Choroid plexus epithelial cell (primary cell): ENCODE measurements at regions not wholly inside any gene's neighbourhood (a gene's known extent, or its start where the extent isn't known, plus 50 kb on each side); places are given as distances from the start of the nearest gene placed in this dataset.

Experiments used
- DNase-seq: peaks from one replicate; pipeline ENCODE4 v3.0.0-alpha.2; 2010; ENCODE audit warnings: low read depth
- H3K4me3 ChIP-seq: 2 replicates; pipeline ENCODE4 v1.5.1; 2011; ENCODE audit warnings: low read depth, mild to moderate bottlenecking, control low read depth, low read length, moderate library complexity
- TF ChIP-seq, protein P1 (sequence below): conservative IDR thresholded peaks from 2 replicates; pipeline ENCODE4 v1.5.1; 2011; ENCODE audit warnings: low read depth, mild to moderate bottlenecking, control low read depth, inconsistent platforms, low read length, moderate library complexity

DNA sequence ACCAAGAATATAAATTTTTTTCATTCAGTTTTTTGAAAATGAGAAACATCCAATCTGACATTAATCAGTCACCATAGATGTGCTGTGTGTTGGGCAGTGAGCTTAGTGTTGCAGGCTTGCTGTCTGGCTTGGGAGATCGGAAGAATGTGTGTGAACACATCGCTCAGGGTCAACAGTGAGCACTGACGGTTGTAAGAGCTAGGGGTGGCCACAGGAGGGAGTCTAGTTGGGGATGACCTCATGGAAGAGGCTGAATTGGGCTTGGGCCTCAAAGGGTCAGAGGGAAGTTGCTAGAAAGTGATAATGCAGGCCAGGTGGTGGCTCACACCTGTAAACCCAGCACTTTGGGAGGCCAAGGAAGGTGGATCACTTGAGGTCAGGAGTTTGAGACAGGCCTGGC is 375.4 kb downstream of the DDX10 start:
- DNase-seq = no peak
- TF ChIP-seq, protein P1, sequence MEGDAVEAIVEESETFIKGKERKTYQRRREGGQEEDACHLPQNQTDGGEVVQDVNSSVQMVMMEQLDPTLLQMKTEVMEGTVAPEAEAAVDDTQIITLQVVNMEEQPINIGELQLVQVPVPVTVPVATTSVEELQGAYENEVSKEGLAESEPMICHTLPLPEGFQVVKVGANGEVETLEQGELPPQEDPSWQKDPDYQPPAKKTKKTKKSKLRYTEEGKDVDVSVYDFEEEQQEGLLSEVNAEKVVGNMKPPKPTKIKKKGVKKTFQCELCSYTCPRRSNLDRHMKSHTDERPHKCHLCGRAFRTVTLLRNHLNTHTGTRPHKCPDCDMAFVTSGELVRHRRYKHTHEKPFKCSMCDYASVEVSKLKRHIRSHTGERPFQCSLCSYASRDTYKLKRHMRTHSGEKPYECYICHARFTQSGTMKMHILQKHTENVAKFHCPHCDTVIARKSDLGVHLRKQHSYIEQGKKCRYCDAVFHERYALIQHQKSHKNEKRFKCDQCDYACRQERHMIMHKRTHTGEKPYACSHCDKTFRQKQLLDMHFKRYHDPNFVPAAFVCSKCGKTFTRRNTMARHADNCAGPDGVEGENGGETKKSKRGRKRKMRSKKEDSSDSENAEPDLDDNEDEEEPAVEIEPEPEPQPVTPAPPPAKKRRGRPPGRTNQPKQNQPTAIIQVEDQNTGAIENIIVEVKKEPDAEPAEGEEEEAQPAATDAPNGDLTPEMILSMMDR = peak; percentile 43

DNA sequence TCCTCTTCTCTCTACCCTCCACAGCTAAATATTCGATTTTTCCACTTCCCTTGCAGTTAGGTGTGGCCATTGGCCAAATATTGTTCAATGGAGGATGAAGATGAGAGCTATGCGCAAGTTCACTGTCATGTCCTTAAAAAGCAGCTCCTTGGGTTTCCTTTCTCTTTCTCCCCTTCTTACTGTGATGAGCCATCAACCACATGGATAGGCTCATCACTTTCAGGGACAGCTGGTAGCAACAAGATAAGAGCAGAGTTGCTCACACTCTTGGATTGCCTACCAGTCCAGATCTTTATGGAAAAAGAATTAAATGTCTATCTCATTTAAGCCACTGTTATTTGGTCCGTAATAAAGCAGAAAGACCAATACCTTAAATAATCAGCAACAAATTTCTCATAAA is 377.0 kb downstream of the DDX10 start:
- no peak overlapping the region for H3K4me3 ChIP-seq
- no peak for DNase-seq
- TF ChIP-seq, protein P1 = no peak

More for the DNA sequence above, 375.4 kb downstream of the DDX10 start:
- no peak overlapping the region for H3K4me3 ChIP-seq

DNA sequence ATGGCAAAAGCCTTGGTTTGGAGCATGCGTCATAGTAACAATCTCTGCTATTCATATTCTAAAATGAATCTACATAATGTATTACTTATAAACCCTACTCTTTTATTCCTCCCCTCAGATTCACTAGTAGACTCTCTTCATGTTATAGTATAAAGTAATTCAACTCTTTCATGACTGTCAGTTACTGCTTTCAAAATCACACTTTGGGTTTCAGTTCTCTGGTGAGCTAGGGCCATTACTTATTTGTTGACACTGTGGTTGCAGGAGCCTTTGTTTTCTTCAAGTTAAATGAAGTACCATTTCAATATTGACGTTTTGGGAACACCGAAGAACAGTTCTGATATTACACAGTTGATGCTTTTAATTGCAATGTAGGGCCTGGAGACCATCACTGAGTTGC is 378.4 kb downstream of the DDX10 start:
- no peak overlapping the region for H3K4me3 ChIP-seq
- DNase-seq = no peak
- TF ChIP-seq, protein P1 = no peak

DNA sequence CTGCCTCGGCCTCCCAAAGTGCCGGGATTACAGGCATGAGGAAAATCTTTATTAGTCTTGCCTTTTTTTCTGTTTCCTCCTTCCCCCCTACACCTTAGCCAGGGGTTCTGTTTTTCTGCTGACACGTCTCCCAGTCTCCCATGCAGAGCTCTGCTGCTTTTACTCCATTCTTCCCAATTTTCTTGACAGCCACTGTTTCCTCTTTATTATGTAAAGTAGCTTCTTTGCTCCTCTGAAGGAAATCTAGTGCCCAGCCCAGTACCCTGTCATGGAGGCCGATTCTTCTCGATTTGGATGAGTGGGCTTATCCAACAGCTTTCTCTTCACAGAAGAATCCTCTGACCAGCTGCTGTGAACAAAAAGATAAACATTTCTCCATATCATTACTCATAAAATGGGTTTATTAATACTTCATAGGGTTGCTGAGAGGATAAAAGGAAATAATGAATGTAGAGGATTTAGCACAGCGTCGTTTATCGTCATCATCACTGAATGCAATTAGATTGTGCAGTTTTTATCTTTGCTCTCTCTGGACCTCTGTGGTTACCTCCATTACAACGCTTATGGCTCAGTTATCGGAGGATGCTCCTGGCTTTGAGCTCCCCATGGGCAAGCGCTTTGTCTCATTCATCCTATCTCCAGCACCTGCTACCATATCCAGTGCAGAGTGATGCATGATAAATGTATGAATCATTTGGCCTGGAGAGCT is 375.6 kb upstream of the C11orf87 start:
- TF ChIP-seq, protein P1 = no peak
- DNase-seq = no peak

DNA sequence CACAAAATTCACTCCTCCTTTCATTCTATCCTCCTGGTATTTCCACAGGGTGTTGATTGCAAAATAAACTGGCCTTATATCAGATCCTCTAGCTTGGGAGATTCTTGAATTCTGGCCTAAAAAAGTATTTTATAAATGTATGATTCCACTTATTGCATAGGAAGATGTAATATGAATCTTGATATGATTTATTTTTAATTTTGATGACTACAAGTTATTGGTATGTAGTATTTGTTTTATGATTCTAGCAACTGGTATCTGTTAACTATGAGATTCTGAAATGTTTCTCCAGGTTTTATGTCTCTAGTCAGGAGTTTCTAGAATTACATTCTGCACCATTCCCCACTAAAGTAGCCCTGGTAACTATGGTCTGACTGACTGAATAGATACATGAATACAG is 373.9 kb upstream of the C11orf87 start:
- TF ChIP-seq, protein P1 = no peak
- no peak overlapping the region for H3K4me3 ChIP-seq
- DNase-seq = peak; percentile 40

More for the DNA sequence above, 375.6 kb upstream of the C11orf87 start:
- no peak overlapping the region for H3K4me3 ChIP-seq

DNA sequence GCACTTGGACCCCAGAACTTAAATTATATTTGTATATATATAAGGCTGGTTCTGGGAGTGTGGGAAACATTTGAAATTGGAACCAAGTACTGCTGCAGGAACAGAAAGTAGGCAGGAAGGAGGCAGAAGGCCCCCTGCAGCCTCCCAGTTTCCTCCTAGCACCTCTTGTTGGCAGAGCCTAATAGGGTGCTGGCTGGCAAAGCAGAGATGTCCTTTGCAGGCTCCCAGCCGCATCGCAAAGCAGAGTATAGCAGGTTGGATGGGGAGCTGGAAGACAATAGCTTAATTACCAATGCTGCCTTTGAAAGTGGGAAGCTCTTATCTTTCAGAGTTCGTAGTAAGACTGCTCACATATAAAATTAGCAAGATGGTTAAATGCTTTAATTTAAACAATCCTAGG is 370.8 kb upstream of the C11orf87 start:
- TF ChIP-seq, protein P1 = no peak
- no peak for DNase-seq
- no peak overlapping the region for H3K4me3 ChIP-seq

DNA sequence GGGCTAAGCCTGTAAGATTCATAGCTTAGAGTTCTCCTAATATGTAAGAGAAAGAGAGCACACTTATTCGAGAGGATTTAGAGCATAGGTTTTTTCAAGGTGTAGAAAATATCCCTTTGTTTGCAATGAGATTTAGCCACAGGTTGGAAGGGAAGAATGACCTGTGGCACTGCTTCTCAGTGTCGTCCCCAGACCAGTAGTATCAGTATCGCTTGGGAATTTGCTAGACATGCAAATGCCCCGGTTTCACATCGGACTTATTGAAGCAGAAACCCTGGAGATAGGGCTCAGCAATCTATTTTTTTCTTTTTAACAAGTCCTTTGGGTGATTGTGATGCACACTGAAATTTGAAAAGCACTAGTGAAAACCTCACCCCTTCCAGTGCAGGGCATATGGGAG is 362.6 kb upstream of the C11orf87 start:
- DNase-seq = no peak
- TF ChIP-seq, protein P1 = no peak
- H3K4me3 ChIP-seq = no peak overlapping the region
